ENCODE measurements at regions not wholly inside any gene's neighbourhood (a gene's known extent, or its start where the extent isn't known, plus 50 kb on each side); places are given as distances from the start of the nearest gene placed in this dataset.

- no peak for DNase-seq
Observed at GRCh38 chr6:148263961-148264360, 78.7 kb upstream of the SASH1 start.

- no peak for DNase-seq
Observed at GRCh38 chr6:148265054-148265453, 77.6 kb upstream of the SASH1 start.

- DNase-seq = no peak
Observed at GRCh38 chr6:148269386-148269785, 73.3 kb upstream of the SASH1 start.

GRCh38 chr6:148271711-148272439 lies 70.8 kb upstream of the SASH1 start:
- DNase-seq = no peak

GRCh38 chr6:148272597-148272996 lies 70.0 kb upstream of the SASH1 start:
- no peak for DNase-seq

GRCh38 chr6:148273962-148274752 lies 68.5 kb upstream of the SASH1 start:
- DNase-seq = no peak

- no peak for DNase-seq
Observed at GRCh38 chr6:148274809-148275208, 67.8 kb upstream of the SASH1 start.

GRCh38 chr6:148285205-148285604 lies 57.4 kb upstream of the SASH1 start:
- DNase-seq = no peak

- DNase-seq = no peak
Observed at GRCh38 chr6:148286563-148286962, 56.1 kb upstream of the SASH1 start.

- DNase-seq = no peak
Observed at GRCh38 chr6:148287623-148288333, 54.9 kb upstream of the SASH1 start.

GRCh38 chr6:148288541-148288940 lies 54.1 kb upstream of the SASH1 start:
- DNase-seq = no peak

- no peak for DNase-seq
Observed at GRCh38 chr6:148289153-148289552, 53.5 kb upstream of the SASH1 start.

- no peak for DNase-seq
Observed at GRCh38 chr6:148291876-148292275, 50.8 kb upstream of the SASH1 start.
